ENCODE measurements at regions not wholly inside any gene's neighbourhood (a gene's known extent, or its start where the extent isn't known, plus 50 kb on each side); places are given as distances from the start of the nearest gene placed in this dataset.
"Not testable (repeated sequence)": the region's sequence is repeated elsewhere in the genome, so short reads cannot be mapped to it uniquely, and the experiment has no call there.

DNA sequence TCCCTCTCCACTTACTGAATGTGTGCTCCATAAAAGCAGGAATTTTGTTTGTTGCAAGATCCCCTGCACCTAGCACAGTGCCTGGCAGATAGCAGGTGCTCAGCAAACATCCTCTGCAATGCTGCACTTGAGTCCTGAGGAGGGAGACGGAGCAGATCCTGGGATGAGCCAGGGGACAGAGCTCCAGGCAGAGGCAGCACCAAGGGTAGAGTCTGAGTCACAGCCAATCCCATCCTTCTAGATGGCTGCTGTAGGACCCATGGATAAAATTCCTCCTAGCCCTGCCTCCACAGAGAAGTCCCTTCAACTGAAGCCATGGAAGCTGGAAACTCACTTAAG lies 59.3 kb upstream of the SULF2 start:
- TF ChIP-seq, protein P1, sequence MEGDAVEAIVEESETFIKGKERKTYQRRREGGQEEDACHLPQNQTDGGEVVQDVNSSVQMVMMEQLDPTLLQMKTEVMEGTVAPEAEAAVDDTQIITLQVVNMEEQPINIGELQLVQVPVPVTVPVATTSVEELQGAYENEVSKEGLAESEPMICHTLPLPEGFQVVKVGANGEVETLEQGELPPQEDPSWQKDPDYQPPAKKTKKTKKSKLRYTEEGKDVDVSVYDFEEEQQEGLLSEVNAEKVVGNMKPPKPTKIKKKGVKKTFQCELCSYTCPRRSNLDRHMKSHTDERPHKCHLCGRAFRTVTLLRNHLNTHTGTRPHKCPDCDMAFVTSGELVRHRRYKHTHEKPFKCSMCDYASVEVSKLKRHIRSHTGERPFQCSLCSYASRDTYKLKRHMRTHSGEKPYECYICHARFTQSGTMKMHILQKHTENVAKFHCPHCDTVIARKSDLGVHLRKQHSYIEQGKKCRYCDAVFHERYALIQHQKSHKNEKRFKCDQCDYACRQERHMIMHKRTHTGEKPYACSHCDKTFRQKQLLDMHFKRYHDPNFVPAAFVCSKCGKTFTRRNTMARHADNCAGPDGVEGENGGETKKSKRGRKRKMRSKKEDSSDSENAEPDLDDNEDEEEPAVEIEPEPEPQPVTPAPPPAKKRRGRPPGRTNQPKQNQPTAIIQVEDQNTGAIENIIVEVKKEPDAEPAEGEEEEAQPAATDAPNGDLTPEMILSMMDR (conservative IDR thresholded peaks at IDR 0.05 in 1 of 2, IDR thresholded peaks at IDR 0.05 in 1 of 2; ENCODE audit: extremely low read depth in 1 of 2, insufficient read depth in 1 of 2, low read depth in 1 of 2, low read length in 2 of 2) = not testable (repeated sequence)
- TF ChIP-seq EZH2 (IDR thresholded peaks at IDR 0.05; ENCODE audit: borderline replicate concordance, low read length) = not testable (repeated sequence)

All from mammary epithelial cell (primary cell).